Osteoblast (primary cell): ENCODE measurements at regions not wholly inside any gene's neighbourhood (a gene's known extent, or its start where the extent isn't known, plus 50 kb on each side); places are given as distances from the start of the nearest gene placed in this dataset.

Experiments
- DNase-seq: peaks from one replicate; pipeline ENCODE4 v3.0.0; 2011; ENCODE audit warnings: low spot score, mixed read lengths; ENCODE audit not compliant: insufficient read length; ENCODE audit errors: missing footprints
- H2AFZ ChIP-seq: 2 replicates; pipeline ENCODE4 v1.6.0; 2011; ENCODE audit warnings: mild to moderate bottlenecking, low read length
- H3K27ac ChIP-seq: 2 replicates; pipeline ENCODE4 v1.5.1; 2011; ENCODE audit warnings: mild to moderate bottlenecking, low read depth, low read length, moderate library complexity
- H3K27me3 ChIP-seq: 2 replicates; pipeline ENCODE4 v1.6.0; 2012; ENCODE audit warnings: mild to moderate bottlenecking, control low read depth, inconsistent platforms, low read length, moderate library complexity; ENCODE audit not compliant: insufficient read depth
- H3K36me3 ChIP-seq: 2 replicates; pipeline ENCODE4 v1.5.1; 2011; ENCODE audit warnings: mild to moderate bottlenecking, low read length, control low read depth, moderate library complexity; ENCODE audit not compliant: insufficient read depth
- H3K4me1 ChIP-seq: 2 replicates; pipeline ENCODE4 v1.5.1; 2011; ENCODE audit warnings: mild to moderate bottlenecking, low read length, control low read depth, moderate library complexity; ENCODE audit not compliant: insufficient read depth
- H3K4me2 ChIP-seq: 2 replicates; pipeline ENCODE4 v1.6.0; 2011; ENCODE audit warnings: mild to moderate bottlenecking, low read length; ENCODE audit not compliant: insufficient read depth
- H3K4me3 ChIP-seq: fragments of 200-600 bp; sonication (generic); 3 replicates; pipeline ENCODE4 v1.5.1; 2012; ENCODE audit warnings: mild to moderate bottlenecking, low read length, inconsistent platforms; ENCODE audit not compliant: insufficient read depth
- H3K79me2 ChIP-seq: 2 replicates; pipeline ENCODE4 v1.6.0; 2012; ENCODE audit warnings: mild to moderate bottlenecking, low read length, control low read depth, inconsistent platforms; ENCODE audit not compliant: insufficient read depth
- H3K9me3 ChIP-seq: 2 replicates; pipeline ENCODE4 v1.5.1; 2011; ENCODE audit warnings: low read depth, low read length, control low read depth
- H4K20me1 ChIP-seq: 2 replicates; pipeline ENCODE4 v1.6.0; 2012; ENCODE audit warnings: mild to moderate bottlenecking, low read length, control low read depth; ENCODE audit not compliant: insufficient read depth
- CTCF ChIP-seq: IDR thresholded peaks from 2 replicates; pipeline ENCODE4 v1.5.1; 2011; ENCODE audit warnings: mild to moderate bottlenecking, low read depth, low read length, moderate library complexity; ENCODE audit errors: extremely low read depth

GRCh38 chr15:46525984-46526725 is 891.3 kb downstream of the SQOR start:
- Histone ChIP-seq H3K4me2 (no peak overlapping the region), H3K9me3 (no peaks in the 10 kb centered on the region), H3K4me3 (no peak overlapping the region), H3K36me3 (no peaks in the 10 kb centered on the region), H3K79me2 (no peaks in the 10 kb centered on the region), H4K20me1 (no peaks in the 10 kb centered on the region), H2AFZ (no peak overlapping the region), H3K27ac (no peak overlapping the region), H3K4me1 (no peaks in the 10 kb centered on the region), H3K27me3 (no peaks in the 10 kb centered on the region)
- DNase-seq = no peak
- no peak for TF ChIP-seq CTCF

- no peak for DNase-seq
- Histone ChIP-seq H3K9me3 (no peaks in the 10 kb centered on the region), H4K20me1 (no peaks in the 10 kb centered on the region), H3K4me1 (no peaks in the 10 kb centered on the region), H3K79me2 (no peaks in the 10 kb centered on the region), H3K27ac (no peak overlapping the region), H2AFZ (no peak overlapping the region), H3K27me3 (no peaks in the 10 kb centered on the region), H3K36me3 (no peaks in the 10 kb centered on the region), H3K4me2 (no peak overlapping the region), H3K4me3 (no peak overlapping the region)
- TF ChIP-seq CTCF = no peak
Observed at GRCh38 chr15:46526726-46527110, 891.9 kb downstream of the SQOR start.

- no peaks in the 10 kb centered on the region for H3K36me3 ChIP-seq
- no peak overlapping the region for H3K27ac ChIP-seq
- no peaks in the 10 kb centered on the region for H4K20me1 ChIP-seq
- no peak for DNase-seq
- H3K79me2 ChIP-seq = no peaks in the 10 kb centered on the region
- no peaks in the 10 kb centered on the region for H3K27me3 ChIP-seq
- no peak for TF ChIP-seq CTCF
- H3K9me3 ChIP-seq = no peaks in the 10 kb centered on the region
- H3K4me3 ChIP-seq = no peak overlapping the region
- H2AFZ ChIP-seq = no peak overlapping the region
- no peak overlapping the region for H3K4me2 ChIP-seq
- no peaks in the 10 kb centered on the region for H3K4me1 ChIP-seq
Observed at GRCh38 chr15:46543626-46544025, 908.8 kb downstream of the SQOR start.

- Histone ChIP-seq H4K20me1 (no peaks in the 10 kb centered on the region), H3K4me3 (no peak overlapping the region), H3K9me3 (no peaks in the 10 kb centered on the region), H3K27ac (no peak overlapping the region), H3K27me3 (no peaks in the 10 kb centered on the region), H3K79me2 (no peaks in the 10 kb centered on the region), H3K4me1 (no peaks in the 10 kb centered on the region), H2AFZ (no peak overlapping the region), H3K4me2 (no peak overlapping the region), H3K36me3 (no peaks in the 10 kb centered on the region)
- no peak for DNase-seq
- no peak for TF ChIP-seq CTCF
Observed at GRCh38 chr15:46548989-46549388, 914.2 kb downstream of the SQOR start.
